Parathyroid adenoma (tissue), 2 donors: ENCODE measurements at regions not wholly inside any gene's neighbourhood (a gene's known extent, or its start where the extent isn't known, plus 50 kb on each side); places are given as distances from the start of the nearest gene placed in this dataset.

Experiments
- H2AFZ ChIP-seq: fragments of 300-600 bp; sonication (generic); one replicate; pipeline ENCODE4 v1.7.0; 2017; ENCODE audit warnings: antibody characterized with exemption, mild to moderate bottlenecking
- H3K27ac ChIP-seq: fragments of 300-600 bp; sonication (generic); one replicate; pipeline ENCODE4 v1.7.0; 2017
- H3K27me3 ChIP-seq: fragments of 300-600 bp; sonication (generic); one replicate; pipeline ENCODE4 v1.7.0; 2017; ENCODE audit warnings: low read length; ENCODE audit not compliant: control insufficient read depth, insufficient read depth
- H3K36me3 ChIP-seq: fragments of 300-600 bp; sonication (generic); one replicate; pipeline ENCODE4 v1.7.0; 2017; ENCODE audit warnings: low read length; ENCODE audit not compliant: control insufficient read depth, insufficient read depth
- H3K4me1 ChIP-seq: fragments of 300-600 bp; sonication (generic); one replicate; pipeline ENCODE4 v1.7.0; 2017; ENCODE audit warnings: control low read depth
- H3K4me2 ChIP-seq: fragments of 300-600 bp; sonication (generic); one replicate; pipeline ENCODE4 v1.7.0; 2017; ENCODE audit warnings: low read length
- H3K4me3 ChIP-seq: fragments of 300-600 bp; sonication (generic); one replicate; pipeline ENCODE4 v1.7.0; 2017; ENCODE audit warnings: low read depth, low read length
- H3K79me2 ChIP-seq: fragments of 300-600 bp; sonication (generic); one replicate; pipeline ENCODE4 v1.7.0; 2017; ENCODE audit warnings: control low read depth
- H3K9ac ChIP-seq: fragments of 300-600 bp; sonication (generic); one replicate; pipeline ENCODE4 v1.7.0; 2017; ENCODE audit warnings: mild to moderate bottlenecking
- H3K9me3 ChIP-seq: fragments of 300-600 bp; sonication (generic); one replicate; pipeline ENCODE4 v1.7.0; 2017; ENCODE audit warnings: low read length; ENCODE audit not compliant: control insufficient read depth
- TF ChIP-seq, protein P1 (sequence below): fragments of 300-600 bp; sonication (generic); IDR thresholded peaks from one replicate; pipeline ENCODE4 v1.7.0; 2017; ENCODE audit warnings: antibody characterized with exemption, mild to moderate bottlenecking
- donor health status: primary hyperparathyroidism.

DNA sequence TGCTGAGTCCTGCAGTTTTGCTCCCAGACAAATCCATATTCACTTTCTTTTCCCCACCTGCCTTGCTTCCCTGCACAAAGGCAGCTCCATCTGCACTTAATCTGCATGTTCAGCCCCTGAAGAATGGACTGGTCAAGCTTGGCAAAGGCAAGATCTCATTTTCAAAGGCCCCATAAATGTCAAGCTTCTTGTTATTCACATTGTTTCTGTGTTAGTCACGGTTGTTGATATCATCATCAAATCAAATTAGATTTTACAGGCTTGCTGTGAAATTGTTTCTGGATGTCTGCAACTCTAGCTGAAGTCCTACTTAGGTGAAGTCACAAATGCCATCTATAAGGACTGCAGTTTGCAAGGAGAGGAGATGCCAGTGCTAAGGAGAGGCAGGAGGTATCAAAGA, 91.0 kb downstream of the GPAM start:
- Histone ChIP-seq H3K4me2 (no peak overlapping the region), H3K9ac (no peak overlapping the region), H3K27ac (no peak overlapping the region), H3K79me2 (no peaks in the 10 kb centered on the region), H3K4me1 (no peaks in the 10 kb centered on the region), H3K9me3 (no peaks in the 10 kb centered on the region), H3K27me3 (no peaks in the 10 kb centered on the region), H2AFZ (no peak overlapping the region), H3K36me3 (no peaks in the 10 kb centered on the region), H3K4me3 (no peak overlapping the region)
- TF ChIP-seq, protein P1, sequence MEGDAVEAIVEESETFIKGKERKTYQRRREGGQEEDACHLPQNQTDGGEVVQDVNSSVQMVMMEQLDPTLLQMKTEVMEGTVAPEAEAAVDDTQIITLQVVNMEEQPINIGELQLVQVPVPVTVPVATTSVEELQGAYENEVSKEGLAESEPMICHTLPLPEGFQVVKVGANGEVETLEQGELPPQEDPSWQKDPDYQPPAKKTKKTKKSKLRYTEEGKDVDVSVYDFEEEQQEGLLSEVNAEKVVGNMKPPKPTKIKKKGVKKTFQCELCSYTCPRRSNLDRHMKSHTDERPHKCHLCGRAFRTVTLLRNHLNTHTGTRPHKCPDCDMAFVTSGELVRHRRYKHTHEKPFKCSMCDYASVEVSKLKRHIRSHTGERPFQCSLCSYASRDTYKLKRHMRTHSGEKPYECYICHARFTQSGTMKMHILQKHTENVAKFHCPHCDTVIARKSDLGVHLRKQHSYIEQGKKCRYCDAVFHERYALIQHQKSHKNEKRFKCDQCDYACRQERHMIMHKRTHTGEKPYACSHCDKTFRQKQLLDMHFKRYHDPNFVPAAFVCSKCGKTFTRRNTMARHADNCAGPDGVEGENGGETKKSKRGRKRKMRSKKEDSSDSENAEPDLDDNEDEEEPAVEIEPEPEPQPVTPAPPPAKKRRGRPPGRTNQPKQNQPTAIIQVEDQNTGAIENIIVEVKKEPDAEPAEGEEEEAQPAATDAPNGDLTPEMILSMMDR, result no peak

DNA sequence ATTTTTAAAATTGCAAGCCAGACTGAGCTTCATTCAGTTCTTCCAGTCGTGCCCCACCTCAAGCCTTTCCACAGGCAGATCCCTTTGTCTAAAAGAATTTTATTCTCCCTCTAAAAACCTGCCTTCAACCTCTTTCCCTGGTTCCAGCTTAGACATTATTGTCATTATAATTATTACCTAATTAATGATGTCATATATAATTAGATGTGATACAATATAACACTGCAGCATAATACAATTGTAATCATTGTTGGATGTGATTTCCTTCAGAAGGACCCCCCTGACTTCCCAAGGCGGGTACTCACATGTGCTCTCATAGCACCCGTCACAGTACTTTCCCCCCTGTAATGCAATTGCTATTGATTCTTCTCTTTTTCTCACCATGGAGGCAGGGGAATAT, 88.6 kb downstream of the GPAM start:
- TF ChIP-seq, protein P1, result no peak
- Histone ChIP-seq H3K27me3 (no peaks in the 10 kb centered on the region), H3K9me3 (no peaks in the 10 kb centered on the region), H3K36me3 (no peaks in the 10 kb centered on the region), H3K4me1 (no peaks in the 10 kb centered on the region), H3K4me3 (no peak overlapping the region), H3K27ac (no peak overlapping the region), H3K79me2 (no peaks in the 10 kb centered on the region), H3K4me2 (no peak overlapping the region), H3K9ac (no peak overlapping the region), H2AFZ (no peak overlapping the region)

DNA sequence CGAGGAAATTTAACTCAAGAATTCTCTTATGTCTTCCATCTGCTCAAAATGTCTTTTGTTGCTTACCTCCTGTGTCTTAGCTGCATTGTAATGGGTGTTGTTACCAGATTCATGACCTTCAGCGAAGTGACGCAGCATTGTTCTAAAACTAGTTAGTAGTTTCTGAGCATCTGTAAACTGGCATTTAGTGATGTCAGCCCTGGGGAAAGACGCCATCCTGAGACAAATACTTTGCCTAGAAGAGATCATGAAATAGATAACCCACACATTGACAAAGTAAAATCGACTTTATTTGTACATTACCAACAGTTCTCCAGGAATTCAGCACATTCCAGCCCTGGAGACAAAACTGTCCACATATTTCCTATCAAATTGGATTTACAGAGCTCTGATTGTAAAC, 87.8 kb downstream of the GPAM start:
- Histone ChIP-seq H3K27me3 (no peaks in the 10 kb centered on the region), H3K4me2 (no peak overlapping the region), H3K27ac (no peak overlapping the region), H3K4me3 (no peak overlapping the region), H3K36me3 (no peaks in the 10 kb centered on the region), H3K9me3 (no peaks in the 10 kb centered on the region), H3K4me1 (no peaks in the 10 kb centered on the region), H3K9ac (no peak overlapping the region), H2AFZ (no peak overlapping the region), H3K79me2 (no peaks in the 10 kb centered on the region)
- TF ChIP-seq, protein P1, result no peak

DNA sequence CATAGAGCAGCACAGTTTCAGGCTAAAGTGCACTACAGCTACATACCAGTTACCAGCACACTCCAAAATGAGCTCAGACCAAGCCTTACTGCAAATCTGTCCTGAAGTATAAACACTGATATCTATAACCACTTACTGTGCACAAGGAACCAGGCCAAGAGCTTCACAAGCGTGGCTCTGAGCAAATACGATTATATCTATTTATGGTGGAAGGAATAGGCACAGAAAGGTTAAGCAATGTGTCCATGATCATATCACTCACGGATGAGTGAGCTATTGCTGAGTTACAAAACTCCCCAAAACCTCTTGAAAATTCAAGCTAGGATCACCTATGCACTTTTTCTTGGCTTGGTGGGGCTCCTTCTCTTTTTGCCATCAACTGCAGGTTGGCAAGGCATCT, 84.9 kb downstream of the GPAM start:
- Histone ChIP-seq H3K4me2 (no peak overlapping the region), H3K4me1 (no peaks in the 10 kb centered on the region), H3K27me3 (no peaks in the 10 kb centered on the region), H3K9ac (no peak overlapping the region), H3K79me2 (no peaks in the 10 kb centered on the region), H3K36me3 (no peaks in the 10 kb centered on the region), H3K27ac (no peak overlapping the region), H3K4me3 (no peak overlapping the region), H3K9me3 (no peaks in the 10 kb centered on the region), H2AFZ (no peak overlapping the region)
- TF ChIP-seq, protein P1, result no peak
